ENCODE measurements at regions not wholly inside any gene's neighbourhood (a gene's known extent, or its start where the extent isn't known, plus 50 kb on each side); places are given as distances from the start of the nearest gene placed in this dataset.

- TF ChIP-seq JUN (CRISPR knock-in tag; IDR thresholded peaks at IDR 0.05) (no peak), ESRRA (CRISPR knock-in tag; IDR thresholded peaks at IDR 0.05; ENCODE audit: borderline replicate concordance) (no peak), NFYB (CRISPR knock-in tag; conservative IDR thresholded peaks at IDR 0.05; ENCODE audit: low read depth) (no peak), ZMAT4 (CRISPR knock-in tag; IDR thresholded peaks at IDR 0.05) (no peak), CREB1 (CRISPR knock-in tag; IDR thresholded peaks at IDR 0.05) (no peak), NR2C2 (CRISPR knock-in tag; IDR thresholded peaks at IDR 0.05) (no peak)
- TF ChIP-seq, protein P1, sequence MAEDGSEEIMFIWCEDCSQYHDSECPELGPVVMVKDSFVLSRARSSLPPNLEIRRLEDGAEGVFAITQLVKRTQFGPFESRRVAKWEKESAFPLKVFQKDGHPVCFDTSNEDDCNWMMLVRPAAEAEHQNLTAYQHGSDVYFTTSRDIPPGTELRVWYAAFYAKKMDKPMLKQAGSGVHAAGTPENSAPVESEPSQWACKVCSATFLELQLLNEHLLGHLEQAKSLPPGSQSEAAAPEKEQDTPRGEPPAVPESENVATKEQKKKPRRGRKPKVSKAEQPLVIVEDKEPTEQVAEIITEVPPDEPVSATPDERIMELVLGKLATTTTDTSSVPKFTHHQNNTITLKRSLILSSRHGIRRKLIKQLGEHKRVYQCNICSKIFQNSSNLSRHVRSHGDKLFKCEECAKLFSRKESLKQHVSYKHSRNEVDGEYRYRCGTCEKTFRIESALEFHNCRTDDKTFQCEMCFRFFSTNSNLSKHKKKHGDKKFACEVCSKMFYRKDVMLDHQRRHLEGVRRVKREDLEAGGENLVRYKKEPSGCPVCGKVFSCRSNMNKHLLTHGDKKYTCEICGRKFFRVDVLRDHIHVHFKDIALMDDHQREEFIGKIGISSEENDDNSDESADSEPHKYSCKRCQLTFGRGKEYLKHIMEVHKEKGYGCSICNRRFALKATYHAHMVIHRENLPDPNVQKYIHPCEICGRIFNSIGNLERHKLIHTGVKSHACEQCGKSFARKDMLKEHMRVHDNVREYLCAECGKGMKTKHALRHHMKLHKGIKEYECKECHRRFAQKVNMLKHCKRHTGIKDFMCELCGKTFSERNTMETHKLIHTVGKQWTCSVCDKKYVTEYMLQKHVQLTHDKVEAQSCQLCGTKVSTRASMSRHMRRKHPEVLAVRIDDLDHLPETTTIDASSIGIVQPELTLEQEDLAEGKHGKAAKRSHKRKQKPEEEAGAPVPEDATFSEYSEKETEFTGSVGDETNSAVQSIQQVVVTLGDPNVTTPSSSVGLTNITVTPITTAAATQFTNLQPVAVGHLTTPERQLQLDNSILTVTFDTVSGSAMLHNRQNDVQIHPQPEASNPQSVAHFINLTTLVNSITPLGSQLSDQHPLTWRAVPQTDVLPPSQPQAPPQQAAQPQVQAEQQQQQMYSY (CRISPR knock-in tag; IDR thresholded peaks at IDR 0.05) = no peak
- H3K27me3 Mint-ChIP-seq (ENCODE audit: low read depth) = no peaks in the 10 kb centered on the region
- H3K4me3 Mint-ChIP-seq = no peak overlapping the region
- ChIA-PET POLR2A (no interaction called here), CTCF (no interaction called here)
- ATAC-seq = no peak
- no peak overlapping the region for H3K27ac Mint-ChIP-seq
- H3K36me3 Mint-ChIP-seq = no peaks in the 10 kb centered on the region
- DNase-seq (ENCODE audit: low spot score) = no peak
- no peaks in the 10 kb centered on the region for H3K9me3 Mint-ChIP-seq
- peaks cover 29% of the 10 kb centered on the region for H3K4me1 Mint-ChIP-seq
These were observed 138.7 kb downstream of the TDRD15 start for GRCh38 chr2:21262426-21262940.

GRCh38 chr2:21263622-21264021 lies 139.9 kb downstream of the TDRD15 start:
- Mint-ChIP-seq H3K27ac (no peak overlapping the region), H3K4me1 (peaks cover 18% of the 10 kb centered on the region), H3K27me3 (ENCODE audit: low read depth) (no peaks in the 10 kb centered on the region), H3K9me3 (no peaks in the 10 kb centered on the region), H3K4me3 (no peak overlapping the region), H3K36me3 (no peaks in the 10 kb centered on the region)
- ChIA-PET CTCF (no interaction called here), POLR2A (no interaction called here)
- DNase-seq (ENCODE audit: low spot score) (no peak), ATAC-seq (no peak)
- no peak for TF ChIP-seq ZNF317 (CRISPR knock-in tag; IDR thresholded peaks at IDR 0.05; ENCODE audit: borderline replicate concordance, low read depth)
- no peak for TF ChIP-seq NFE2L1 (CRISPR knock-in tag; IDR thresholded peaks at IDR 0.05)
- no peak for TF ChIP-seq SP1 (CRISPR knock-in tag; conservative IDR thresholded peaks at IDR 0.05)
- TF ChIP-seq RORB (CRISPR knock-in tag; IDR thresholded peaks at IDR 0.05) = no peak
- TF ChIP-seq CDX4 (CRISPR knock-in tag; IDR thresholded peaks at IDR 0.05; ENCODE audit: borderline replicate concordance) = no peak
- TF ChIP-seq JAZF1 (CRISPR knock-in tag; IDR thresholded peaks at IDR 0.05) = no peak
- TF ChIP-seq SOX15 (CRISPR knock-in tag; IDR thresholded peaks at IDR 0.05) = no peak
- TF ChIP-seq JUN (CRISPR knock-in tag; IDR thresholded peaks at IDR 0.05) = no peak
- TF ChIP-seq ETV6 (CRISPR knock-in tag; IDR thresholded peaks at IDR 0.05) = no peak

DNA sequence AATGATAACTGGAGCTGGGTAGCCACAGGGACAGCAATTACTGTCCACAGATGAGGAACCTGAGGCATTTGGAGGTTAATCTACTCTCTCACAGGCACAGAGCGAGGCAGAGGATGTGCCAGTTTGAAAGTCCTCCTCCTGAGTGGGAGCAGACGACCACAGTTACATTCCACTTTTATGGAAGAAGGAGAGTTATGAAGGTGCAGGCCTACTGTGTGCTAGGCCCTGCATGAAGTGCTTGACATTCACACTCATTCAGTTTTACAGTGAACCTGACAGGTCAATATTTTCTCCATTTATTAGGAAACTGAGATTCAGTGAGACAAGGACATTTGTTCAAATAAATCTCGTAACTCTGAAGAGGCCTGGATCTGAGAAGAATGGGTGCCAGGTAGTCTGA lies 142.0 kb downstream of the TDRD15 start:
- ATAC-seq = no peak
- Mint-ChIP-seq H3K4me3 (no peak overlapping the region), H3K36me3 (no peaks in the 10 kb centered on the region), H3K27me3 (ENCODE audit: low read depth) (no peaks in the 10 kb centered on the region), H3K9me3 (no peaks in the 10 kb centered on the region), H3K27ac (no peak overlapping the region), H3K4me1 (peaks cover 5% of the 10 kb centered on the region)
- CTCF ChIA-PET = no interaction called here
- POLR2A ChIA-PET = no interaction called here
- DNase-seq (ENCODE audit: low spot score) = no peak
- TF ChIP-seq NFYB (CRISPR knock-in tag; conservative IDR thresholded peaks at IDR 0.05; ENCODE audit: low read depth) (no peak), JUN (CRISPR knock-in tag; IDR thresholded peaks at IDR 0.05) (no peak), ZNF232 (CRISPR knock-in tag; IDR thresholded peaks at IDR 0.05) (no peak), AR (CRISPR knock-in tag; IDR thresholded peaks at IDR 0.05) (no peak), TEAD4 (CRISPR knock-in tag; IDR thresholded peaks at IDR 0.05) (no peak), HMGA2 (CRISPR knock-in tag; IDR thresholded peaks at IDR 0.05) (no peak)
- TF ChIP-seq, protein P2, sequence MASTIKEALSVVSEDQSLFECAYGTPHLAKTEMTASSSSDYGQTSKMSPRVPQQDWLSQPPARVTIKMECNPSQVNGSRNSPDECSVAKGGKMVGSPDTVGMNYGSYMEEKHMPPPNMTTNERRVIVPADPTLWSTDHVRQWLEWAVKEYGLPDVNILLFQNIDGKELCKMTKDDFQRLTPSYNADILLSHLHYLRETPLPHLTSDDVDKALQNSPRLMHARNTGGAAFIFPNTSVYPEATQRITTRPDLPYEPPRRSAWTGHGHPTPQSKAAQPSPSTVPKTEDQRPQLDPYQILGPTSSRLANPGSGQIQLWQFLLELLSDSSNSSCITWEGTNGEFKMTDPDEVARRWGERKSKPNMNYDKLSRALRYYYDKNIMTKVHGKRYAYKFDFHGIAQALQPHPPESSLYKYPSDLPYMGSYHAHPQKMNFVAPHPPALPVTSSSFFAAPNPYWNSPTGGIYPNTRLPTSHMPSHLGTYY (CRISPR knock-in tag; IDR thresholded peaks at IDR 0.05) = no peak
- TF ChIP-seq, protein P3, sequence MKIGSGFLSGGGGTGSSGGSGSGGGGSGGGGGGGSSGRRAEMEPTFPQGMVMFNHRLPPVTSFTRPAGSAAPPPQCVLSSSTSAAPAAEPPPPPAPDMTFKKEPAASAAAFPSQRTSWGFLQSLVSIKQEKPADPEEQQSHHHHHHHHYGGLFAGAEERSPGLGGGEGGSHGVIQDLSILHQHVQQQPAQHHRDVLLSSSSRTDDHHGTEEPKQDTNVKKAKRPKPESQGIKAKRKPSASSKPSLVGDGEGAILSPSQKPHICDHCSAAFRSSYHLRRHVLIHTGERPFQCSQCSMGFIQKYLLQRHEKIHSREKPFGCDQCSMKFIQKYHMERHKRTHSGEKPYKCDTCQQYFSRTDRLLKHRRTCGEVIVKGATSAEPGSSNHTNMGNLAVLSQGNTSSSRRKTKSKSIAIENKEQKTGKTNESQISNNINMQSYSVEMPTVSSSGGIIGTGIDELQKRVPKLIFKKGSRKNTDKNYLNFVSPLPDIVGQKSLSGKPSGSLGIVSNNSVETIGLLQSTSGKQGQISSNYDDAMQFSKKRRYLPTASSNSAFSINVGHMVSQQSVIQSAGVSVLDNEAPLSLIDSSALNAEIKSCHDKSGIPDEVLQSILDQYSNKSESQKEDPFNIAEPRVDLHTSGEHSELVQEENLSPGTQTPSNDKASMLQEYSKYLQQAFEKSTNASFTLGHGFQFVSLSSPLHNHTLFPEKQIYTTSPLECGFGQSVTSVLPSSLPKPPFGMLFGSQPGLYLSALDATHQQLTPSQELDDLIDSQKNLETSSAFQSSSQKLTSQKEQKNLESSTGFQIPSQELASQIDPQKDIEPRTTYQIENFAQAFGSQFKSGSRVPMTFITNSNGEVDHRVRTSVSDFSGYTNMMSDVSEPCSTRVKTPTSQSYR (CRISPR knock-in tag; IDR thresholded peaks at IDR 0.05) = no peak

Data from WTC11 (cell line).